Activated naive CD4-positive, alpha-beta T cell treated with anti-CD3 and anti-CD28 coated beads for 36 hours (primary cell): ENCODE measurements at regions not wholly inside any gene's neighbourhood (a gene's known extent, or its start where the extent isn't known, plus 50 kb on each side); places are given as distances from the start of the nearest gene placed in this dataset.

Experiments used
- CTCF ChIA-PET: fragments of 350-600 bp; sonication (Branson Sonifier 250); formaldehyde crosslinking; loops from one replicate; lab custom pipeline; 2021; ENCODE audit warnings: antibody characterized with exemption; lab: Charles Lee
- DNase-seq: peaks from one replicate; pipeline ENCODE4 v3.0.0-alpha.2; 2020
- H3K27ac Mint-ChIP-seq: one replicate; pipeline ENCODE4 v1.8.0; 2021; ENCODE audit warnings: mild to moderate bottlenecking, mixed read lengths
- H3K27me3 Mint-ChIP-seq: one replicate; pipeline ENCODE4 v1.8.0; 2021; ENCODE audit warnings: low read depth, mixed read lengths
- H3K36me3 Mint-ChIP-seq: one replicate; pipeline ENCODE4 v1.8.0; 2021; ENCODE audit warnings: low read depth, mixed read lengths
- H3K4me1 Mint-ChIP-seq: one replicate; pipeline ENCODE4 v1.8.0; 2021; ENCODE audit warnings: low read depth, mixed read lengths
- H3K4me3 Mint-ChIP-seq: one replicate; pipeline ENCODE4 v1.8.0; 2021; ENCODE audit warnings: mild to moderate bottlenecking, moderate library complexity, mixed read lengths
- H3K9me3 Mint-ChIP-seq: one replicate; pipeline ENCODE4 v1.8.0; 2021; ENCODE audit warnings: mixed read lengths
- intact Hi-C: fragments of 100-400 bp; cut with micrococcal nuclease; formaldehyde crosslinking; loops from one replicate; pipeline ENCODE4 v1.15.1; 2023

GRCh38 chr6:77034161-77034560 lies 429.1 kb downstream of the HTR1B start:
- Mint-ChIP-seq H3K4me3 (no peak overlapping the region), H3K9me3 (peaks cover 15% of the 10 kb centered on the region), H3K27me3 (no peaks in the 10 kb centered on the region), H3K27ac (no peak overlapping the region), H3K36me3 (no peaks in the 10 kb centered on the region), H3K4me1 (no peaks in the 10 kb centered on the region)
- CTCF ChIA-PET, result no interaction called here
- no peak for DNase-seq
- intact Hi-C loops, result no loop called here

- intact Hi-C loops, result no loop called here
- Mint-ChIP-seq H3K9me3 (peaks cover 3% of the 10 kb centered on the region), H3K27me3 (no peaks in the 10 kb centered on the region), H3K4me1 (no peaks in the 10 kb centered on the region), H3K36me3 (no peaks in the 10 kb centered on the region), H3K4me3 (no peak overlapping the region), H3K27ac (no peak overlapping the region)
- DNase-seq, result no peak
- CTCF ChIA-PET, result no interaction called here
These were observed 432.2 kb downstream of the HTR1B start for GRCh38 chr6:77030929-77031674.

- Mint-ChIP-seq H3K27me3 (no peaks in the 10 kb centered on the region), H3K9me3 (peaks cover 3% of the 10 kb centered on the region), H3K27ac (no peak overlapping the region), H3K36me3 (no peaks in the 10 kb centered on the region), H3K4me1 (no peaks in the 10 kb centered on the region), H3K4me3 (no peak overlapping the region)
- no peak for DNase-seq
- intact Hi-C loops, result no loop called here
- CTCF ChIA-PET, result no interaction called here
These were observed 436.9 kb downstream of the HTR1B start for GRCh38 chr6:77026341-77026740.

GRCh38 chr6:77025736-77026223 lies 437.5 kb downstream of the HTR1B start:
- no peak for DNase-seq
- intact Hi-C loops, result no loop called here
- Mint-ChIP-seq H3K27me3 (no peaks in the 10 kb centered on the region), H3K4me3 (no peak overlapping the region), H3K27ac (no peak overlapping the region), H3K36me3 (no peaks in the 10 kb centered on the region), H3K4me1 (no peaks in the 10 kb centered on the region), H3K9me3 (peaks cover 3% of the 10 kb centered on the region)
- CTCF ChIA-PET, result no interaction called here

GRCh38 chr6:77021778-77022177 lies 441.5 kb downstream of the HTR1B start:
- Mint-ChIP-seq H3K27me3 (no peaks in the 10 kb centered on the region), H3K36me3 (no peaks in the 10 kb centered on the region), H3K4me1 (no peaks in the 10 kb centered on the region), H3K9me3 (no peaks in the 10 kb centered on the region), H3K27ac (no peak overlapping the region), H3K4me3 (no peak overlapping the region)
- CTCF ChIA-PET, result no interaction called here
- no peak for DNase-seq
- intact Hi-C loops, result no loop called here

GRCh38 chr6:77021232-77021631 lies 442.1 kb downstream of the HTR1B start:
- DNase-seq, result no peak
- no peaks in the 10 kb centered on the region for H3K4me1 Mint-ChIP-seq
- H3K27ac Mint-ChIP-seq, result no peak overlapping the region
- CTCF ChIA-PET, result no interaction called here
- no peaks in the 10 kb centered on the region for H3K36me3 Mint-ChIP-seq
- H3K9me3 Mint-ChIP-seq, result no peaks in the 10 kb centered on the region
- intact Hi-C loops, result no loop called here
- H3K27me3 Mint-ChIP-seq, result no peaks in the 10 kb centered on the region
- no peak overlapping the region for H3K4me3 Mint-ChIP-seq

- Mint-ChIP-seq H3K27ac (no peak overlapping the region), H3K36me3 (no peaks in the 10 kb centered on the region), H3K9me3 (no peaks in the 10 kb centered on the region), H3K4me1 (no peaks in the 10 kb centered on the region), H3K27me3 (no peaks in the 10 kb centered on the region), H3K4me3 (no peak overlapping the region)
- no peak for DNase-seq
- intact Hi-C loops, result no loop called here
- CTCF ChIA-PET, result no interaction called here
These were observed 444.2 kb downstream of the HTR1B start for GRCh38 chr6:77019081-77019480.

- Mint-ChIP-seq H3K27me3 (no peaks in the 10 kb centered on the region), H3K36me3 (no peaks in the 10 kb centered on the region), H3K4me1 (no peaks in the 10 kb centered on the region), H3K27ac (no peak overlapping the region), H3K9me3 (peaks cover 3% of the 10 kb centered on the region), H3K4me3 (no peak overlapping the region)
- intact Hi-C loops, result no loop called here
- CTCF ChIA-PET, result interaction anchor here (0.7 kb wide), 1 partner anchor 231 kb away, joined by 3 read pairs; no protein-coding TSS in a partner anchor
- no peak for DNase-seq
These were observed 445.8 kb downstream of the HTR1B start for GRCh38 chr6:77017537-77017936.

GRCh38 chr6:77015350-77015749 lies 447.9 kb downstream of the HTR1B start:
- H3K36me3 Mint-ChIP-seq, result no peaks in the 10 kb centered on the region

GRCh38 chr6:77011929-77012545 lies 451.3 kb downstream of the HTR1B start:
- no peak overlapping the region for H3K27ac Mint-ChIP-seq
- no peak for DNase-seq
- peaks cover 11% of the 10 kb centered on the region for H3K9me3 Mint-ChIP-seq
- no peaks in the 10 kb centered on the region for H3K36me3 Mint-ChIP-seq
- intact Hi-C loops, result no loop called here
- no peaks in the 10 kb centered on the region for H3K4me1 Mint-ChIP-seq
- H3K4me3 Mint-ChIP-seq, result no peak overlapping the region
- H3K27me3 Mint-ChIP-seq, result no peaks in the 10 kb centered on the region
- CTCF ChIA-PET, result no interaction called here

More at GRCh38 chr6:77015350-77015749, 447.9 kb downstream of the HTR1B start:
- Mint-ChIP-seq H3K4me3 (no peak overlapping the region), H3K4me1 (no peaks in the 10 kb centered on the region), H3K27me3 (no peaks in the 10 kb centered on the region), H3K9me3 (peaks cover 8% of the 10 kb centered on the region), H3K27ac (no peak overlapping the region)
- CTCF ChIA-PET, result no interaction called here
- intact Hi-C loops, result no loop called here
- DNase-seq, result no peak

- no peak for DNase-seq
- Mint-ChIP-seq H3K9me3 (peaks cover 11% of the 10 kb centered on the region), H3K36me3 (no peaks in the 10 kb centered on the region), H3K27me3 (no peaks in the 10 kb centered on the region), H3K4me3 (no peak overlapping the region), H3K4me1 (no peaks in the 10 kb centered on the region), H3K27ac (no peak overlapping the region)
- intact Hi-C loops, result no loop called here
- CTCF ChIA-PET, result no interaction called here
These were observed 452.3 kb downstream of the HTR1B start for GRCh38 chr6:77010931-77011542.

GRCh38 chr6:76992553-76992952 lies 470.7 kb downstream of the HTR1B start:
- no peaks in the 10 kb centered on the region for H3K4me1 Mint-ChIP-seq
- no peaks in the 10 kb centered on the region for H3K36me3 Mint-ChIP-seq
- no peak overlapping the region for H3K4me3 Mint-ChIP-seq
- H3K27ac Mint-ChIP-seq, result no peak overlapping the region
- H3K27me3 Mint-ChIP-seq, result no peaks in the 10 kb centered on the region
- H3K9me3 Mint-ChIP-seq, result peaks cover 4% of the 10 kb centered on the region
- intact Hi-C loops, result no loop called here
- CTCF ChIA-PET, result interaction anchor here (0.6 kb wide), 1 partner anchor 11 kb away, joined by 3 read pairs; no protein-coding TSS in a partner anchor
- no peak for DNase-seq
